ENCODE measurements at regions not wholly inside any gene's neighbourhood (a gene's known extent, or its start where the extent isn't known, plus 50 kb on each side); places are given as distances from the start of the nearest gene placed in this dataset.

DNA sequence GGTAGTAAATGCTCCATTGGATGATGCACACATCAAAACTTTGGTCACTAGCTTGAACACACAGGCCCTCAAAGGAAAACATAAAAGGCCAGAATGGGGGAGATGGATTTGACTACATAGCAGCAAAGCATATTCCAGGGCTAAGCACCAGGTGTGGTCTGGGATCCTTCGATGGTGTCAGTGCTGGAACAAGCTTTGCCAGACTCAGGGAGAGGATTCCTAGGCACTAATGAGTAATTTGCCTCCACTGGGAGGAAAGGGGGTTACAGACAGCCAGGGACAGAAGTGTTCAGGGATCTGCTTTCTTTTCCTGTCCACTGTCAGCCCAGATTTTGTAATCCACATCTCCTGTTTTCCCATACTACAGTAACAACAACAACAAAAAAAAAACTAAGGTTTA, 157.2 kb upstream of the OBI1 start:
- no peak overlapping the region for H3K4me3 ChIP-seq (ENCODE audit: insufficient read depth, low read depth, low read length)
- no peaks in the 10 kb centered on the region for H3K36me3 ChIP-seq (replicated peaks; ENCODE audit: control insufficient read depth, insufficient read depth, low read length)
- no peaks in the 10 kb centered on the region for H3K27me3 ChIP-seq (ENCODE audit: control insufficient read depth, insufficient read depth, low read length)
- DNase-seq, result no peak

DNA sequence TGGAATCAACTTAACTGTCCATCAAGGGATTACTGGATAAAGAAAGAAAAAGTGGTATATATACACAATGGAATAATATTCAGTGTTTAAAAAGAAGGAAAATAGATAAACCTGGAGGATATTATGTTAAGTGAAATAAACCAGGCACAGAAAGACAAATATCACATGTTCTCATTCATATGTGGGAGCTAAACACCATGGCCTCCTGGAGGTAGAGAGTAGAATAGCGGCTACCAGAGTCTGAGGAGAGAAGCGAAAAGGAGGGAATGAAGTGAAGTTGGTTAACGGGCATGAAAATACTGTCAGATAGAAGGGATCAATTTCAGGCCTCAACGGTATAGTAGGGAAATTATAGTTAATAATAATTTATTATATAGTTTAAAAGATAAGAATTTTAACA, 147.5 kb upstream of the OBI1 start:
- H3K36me3 ChIP-seq (replicated peaks; ENCODE audit: control insufficient read depth, insufficient read depth, low read length), result no peaks in the 10 kb centered on the region
- no peak overlapping the region for H3K4me3 ChIP-seq (ENCODE audit: insufficient read depth, low read depth, low read length)
- H3K27me3 ChIP-seq (ENCODE audit: control insufficient read depth, insufficient read depth, low read length), result no peaks in the 10 kb centered on the region
- DNase-seq, result no peak

DNA sequence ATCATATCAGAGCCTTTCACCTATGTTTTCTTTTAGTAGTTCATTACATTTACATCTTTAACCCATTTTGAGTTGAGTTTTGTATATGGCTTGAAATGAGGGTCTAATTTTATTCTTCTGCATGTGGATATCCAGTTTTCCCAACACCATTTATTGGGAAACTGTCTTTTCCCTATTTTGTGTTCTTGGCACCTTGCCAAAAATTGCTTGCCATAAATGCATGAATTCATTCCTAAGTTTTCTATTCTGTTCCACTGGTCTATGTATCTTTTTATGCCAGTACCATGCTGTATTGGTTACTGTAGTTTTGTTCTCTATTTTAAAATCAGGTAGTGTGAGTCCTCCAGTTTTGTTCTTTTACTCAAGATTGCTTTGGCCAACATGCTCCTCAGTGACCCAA, 144.0 kb upstream of the OBI1 start:
- no peak overlapping the region for H3K4me3 ChIP-seq (ENCODE audit: insufficient read depth, low read depth, low read length)
- no peaks in the 10 kb centered on the region for H3K36me3 ChIP-seq (replicated peaks; ENCODE audit: control insufficient read depth, insufficient read depth, low read length)
- no peaks in the 10 kb centered on the region for H3K27me3 ChIP-seq (ENCODE audit: control insufficient read depth, insufficient read depth, low read length)
- no peak for DNase-seq

DNA sequence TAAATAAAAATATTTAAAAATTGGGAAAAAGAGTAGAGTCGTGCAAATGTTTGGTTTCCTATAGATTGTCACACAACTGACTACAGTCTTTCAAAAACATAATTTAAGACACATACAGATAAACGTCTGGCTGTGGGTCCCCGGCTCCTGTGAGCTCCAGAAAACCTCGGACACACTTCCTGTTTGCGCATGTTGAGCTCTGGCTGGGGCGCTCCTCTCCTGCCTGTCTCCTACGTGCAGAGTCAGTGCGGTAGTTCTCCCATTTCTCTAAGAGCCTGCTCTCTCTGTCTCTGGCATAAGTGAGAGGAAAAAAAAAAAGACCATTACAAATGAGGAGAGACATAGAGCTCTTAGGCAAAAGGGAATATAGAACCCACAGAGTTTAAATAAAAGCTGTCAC, 128.2 kb upstream of the OBI1 start:
- H3K4me3 ChIP-seq (ENCODE audit: insufficient read depth, low read depth, low read length), result no peak overlapping the region
- no peaks in the 10 kb centered on the region for H3K27me3 ChIP-seq (ENCODE audit: control insufficient read depth, insufficient read depth, low read length)
- H3K36me3 ChIP-seq (replicated peaks; ENCODE audit: control insufficient read depth, insufficient read depth, low read length), result no peaks in the 10 kb centered on the region
- DNase-seq, result no peak

DNA sequence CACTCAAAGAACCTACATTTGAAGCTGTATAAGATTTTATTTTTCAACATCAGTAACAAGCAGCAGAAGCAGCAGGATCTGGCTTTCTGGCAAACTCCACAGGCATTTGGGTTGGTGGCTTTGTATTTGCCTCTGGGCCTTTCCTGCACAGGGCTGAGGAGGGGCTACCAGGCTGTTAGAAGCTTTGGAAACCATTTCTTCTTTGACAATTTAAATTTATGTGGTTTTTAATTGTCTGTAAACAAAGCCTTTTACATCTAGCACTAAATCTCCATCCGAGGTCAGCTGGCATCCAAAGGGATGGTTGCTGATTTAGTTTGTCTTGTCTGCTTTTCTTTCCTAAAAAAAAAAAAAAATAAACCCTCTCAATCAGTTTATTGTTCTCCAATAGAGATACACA, 127.5 kb upstream of the OBI1 start:
- no peaks in the 10 kb centered on the region for H3K36me3 ChIP-seq (replicated peaks; ENCODE audit: control insufficient read depth, insufficient read depth, low read length)
- H3K27me3 ChIP-seq (ENCODE audit: control insufficient read depth, insufficient read depth, low read length), result no peaks in the 10 kb centered on the region
- no peak for DNase-seq
- H3K4me3 ChIP-seq (ENCODE audit: insufficient read depth, low read depth, low read length), result no peak overlapping the region

DNA sequence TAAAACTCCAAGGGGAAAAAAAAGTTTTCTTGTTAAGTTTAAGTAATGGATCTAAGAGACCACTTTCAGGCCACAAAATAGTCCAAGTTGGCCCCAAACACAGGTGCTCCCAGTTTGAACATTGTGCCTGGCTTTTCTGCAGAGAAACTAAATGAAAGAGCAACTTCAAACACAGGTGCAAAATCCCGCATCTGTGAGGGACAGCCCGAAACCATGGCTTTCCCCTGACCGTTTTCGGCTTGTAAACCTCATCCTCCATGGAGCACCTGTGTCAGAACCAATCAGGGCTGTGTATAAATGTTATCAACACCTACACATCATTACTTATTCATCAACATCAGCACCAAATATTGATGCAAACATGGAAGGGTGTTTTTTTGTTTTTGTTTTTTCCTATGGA, 126.8 kb upstream of the OBI1 start:
- no peak overlapping the region for H3K4me3 ChIP-seq (ENCODE audit: insufficient read depth, low read depth, low read length)
- no peak for DNase-seq
- H3K27me3 ChIP-seq (ENCODE audit: control insufficient read depth, insufficient read depth, low read length), result no peaks in the 10 kb centered on the region
- H3K36me3 ChIP-seq (replicated peaks; ENCODE audit: control insufficient read depth, insufficient read depth, low read length), result no peaks in the 10 kb centered on the region

DNA sequence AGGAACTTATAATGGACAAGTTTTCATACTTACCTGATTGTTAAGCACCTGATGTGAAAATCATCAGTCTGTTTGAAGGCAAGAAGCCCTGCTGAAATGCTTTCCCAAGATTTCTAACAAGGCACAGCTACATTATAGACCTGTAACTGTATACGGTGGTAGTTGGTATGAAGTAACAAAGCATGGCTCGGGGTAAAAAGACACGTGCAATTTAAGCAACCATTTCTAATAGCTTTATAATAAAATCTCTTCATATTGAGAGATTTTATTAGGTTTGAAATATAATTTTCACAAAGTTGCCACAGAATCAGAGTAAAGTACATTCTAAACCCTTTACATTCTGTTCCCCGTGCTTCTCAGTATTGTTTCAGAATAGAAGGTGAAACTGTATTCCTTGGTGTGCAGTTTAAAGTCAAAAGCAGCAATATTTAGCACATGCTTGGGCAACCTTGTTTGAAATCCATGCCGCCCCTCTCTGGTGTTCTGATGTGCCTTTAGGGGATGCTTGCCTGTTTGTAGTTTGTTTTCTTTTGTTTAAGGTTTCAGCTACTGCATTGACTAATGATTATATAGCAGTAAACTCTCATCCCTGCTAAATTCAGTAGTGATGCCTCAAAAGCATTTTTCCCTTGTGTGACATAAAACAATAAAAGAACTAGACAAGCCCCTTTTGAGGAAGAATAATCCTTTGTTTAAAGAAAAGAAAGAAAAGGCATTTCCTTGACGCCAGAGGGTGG, 125.2 kb upstream of the OBI1 start:
- Histone ChIP-seq H3K36me3 (replicated peaks; ENCODE audit: control insufficient read depth, insufficient read depth, low read length) (no peaks in the 10 kb centered on the region), H3K27me3 (ENCODE audit: control insufficient read depth, insufficient read depth, low read length) (no peaks in the 10 kb centered on the region)
- no peak for DNase-seq

DNA sequence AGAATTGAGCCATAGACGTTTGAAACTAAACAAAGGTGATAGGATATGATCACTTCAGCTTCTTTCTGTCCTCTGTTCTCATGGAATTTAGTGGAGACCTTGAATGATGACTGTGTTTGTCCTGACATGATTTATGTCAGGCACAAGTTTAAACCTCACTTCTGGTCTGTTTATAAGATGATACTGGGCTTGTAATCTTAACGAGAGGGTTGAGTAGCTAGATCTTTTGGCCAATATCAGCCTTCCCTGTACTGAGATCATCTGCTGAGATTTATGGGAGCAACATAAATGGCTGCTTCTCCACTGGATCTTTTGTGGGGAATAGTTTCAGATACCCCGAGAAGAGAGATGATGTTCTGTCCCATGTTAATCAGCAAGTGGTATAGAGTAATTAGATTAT, 121.8 kb upstream of the OBI1 start:
- H3K4me3 ChIP-seq (ENCODE audit: insufficient read depth, low read depth, low read length), result no peak overlapping the region
- H3K36me3 ChIP-seq (replicated peaks; ENCODE audit: control insufficient read depth, insufficient read depth, low read length), result no peaks in the 10 kb centered on the region
- DNase-seq, result no peak
- no peaks in the 10 kb centered on the region for H3K27me3 ChIP-seq (ENCODE audit: control insufficient read depth, insufficient read depth, low read length)

More for the DNA sequence above, 125.2 kb upstream of the OBI1 start:
- no peak overlapping the region for H3K4me3 ChIP-seq (ENCODE audit: insufficient read depth, low read depth, low read length)

DNA sequence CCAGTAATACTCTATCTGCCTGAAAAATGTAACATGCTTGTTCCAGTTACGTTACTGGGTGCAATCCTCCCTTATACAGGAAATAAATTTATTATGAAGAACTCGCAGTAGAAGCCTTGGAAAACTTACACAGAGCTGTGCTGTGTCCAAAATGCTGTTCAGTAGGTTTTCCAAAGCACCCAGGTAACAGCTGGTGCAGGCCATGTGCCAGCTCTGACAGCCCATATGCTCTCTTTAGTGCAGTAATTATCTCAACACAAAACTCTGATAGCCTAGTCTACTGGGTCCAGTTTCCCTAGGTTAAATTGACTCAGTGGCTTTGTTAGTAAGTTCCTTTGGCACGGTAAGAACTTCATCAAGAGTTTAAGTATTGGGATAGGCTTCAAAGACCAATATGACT, 120.7 kb upstream of the OBI1 start:
- no peak overlapping the region for H3K4me3 ChIP-seq (ENCODE audit: insufficient read depth, low read depth, low read length)
- no peaks in the 10 kb centered on the region for H3K27me3 ChIP-seq (ENCODE audit: control insufficient read depth, insufficient read depth, low read length)
- H3K36me3 ChIP-seq (replicated peaks; ENCODE audit: control insufficient read depth, insufficient read depth, low read length), result no peaks in the 10 kb centered on the region
- DNase-seq, result no peak

DNA sequence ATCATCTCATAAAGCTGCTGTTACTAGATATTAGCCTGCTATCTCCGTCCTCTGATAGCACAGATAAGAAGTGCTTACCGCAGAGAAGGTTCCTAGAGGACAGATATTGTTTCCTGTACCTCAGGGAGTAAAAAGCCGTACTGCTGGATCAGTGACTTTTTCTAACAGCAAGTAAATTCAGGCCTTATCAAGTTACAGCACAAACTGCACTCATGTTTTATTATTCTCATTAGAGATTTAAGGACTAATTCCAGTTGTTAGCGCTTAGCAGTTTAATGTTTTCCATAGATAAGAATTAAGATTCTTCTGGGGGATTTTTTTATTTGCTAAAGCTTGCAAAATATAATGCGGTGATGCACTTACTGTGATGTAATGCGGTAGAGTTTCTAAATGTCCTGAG, 119.0 kb upstream of the OBI1 start:
- no peak for DNase-seq
- Histone ChIP-seq H3K36me3 (replicated peaks; ENCODE audit: control insufficient read depth, insufficient read depth, low read length) (no peaks in the 10 kb centered on the region), H3K27me3 (ENCODE audit: control insufficient read depth, insufficient read depth, low read length) (no peaks in the 10 kb centered on the region), H3K4me3 (ENCODE audit: insufficient read depth, low read depth, low read length) (no peak overlapping the region)

DNA sequence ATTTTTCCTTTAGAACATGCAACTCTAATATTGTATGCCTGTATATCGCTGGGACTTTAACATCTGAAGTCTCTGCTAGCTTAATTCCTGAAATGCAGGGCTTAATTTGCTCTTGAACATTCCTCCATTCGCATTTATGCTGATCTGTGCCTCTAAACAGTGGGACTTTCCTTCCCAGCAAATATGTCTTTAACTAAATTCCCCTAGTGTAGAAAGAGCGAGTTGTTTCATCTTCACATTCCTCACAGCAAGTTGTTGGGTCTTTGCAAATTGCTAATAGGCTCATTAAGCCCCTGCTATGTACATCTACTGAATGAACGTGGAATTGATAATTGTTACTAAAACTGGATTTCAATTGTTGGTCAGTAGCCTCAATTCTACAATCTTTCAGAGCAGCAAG, 118.4 kb upstream of the OBI1 start:
- Histone ChIP-seq H3K4me3 (ENCODE audit: insufficient read depth, low read depth, low read length) (no peak overlapping the region), H3K36me3 (replicated peaks; ENCODE audit: control insufficient read depth, insufficient read depth, low read length) (no peaks in the 10 kb centered on the region), H3K27me3 (ENCODE audit: control insufficient read depth, insufficient read depth, low read length) (no peaks in the 10 kb centered on the region)
- no peak for DNase-seq

DNA sequence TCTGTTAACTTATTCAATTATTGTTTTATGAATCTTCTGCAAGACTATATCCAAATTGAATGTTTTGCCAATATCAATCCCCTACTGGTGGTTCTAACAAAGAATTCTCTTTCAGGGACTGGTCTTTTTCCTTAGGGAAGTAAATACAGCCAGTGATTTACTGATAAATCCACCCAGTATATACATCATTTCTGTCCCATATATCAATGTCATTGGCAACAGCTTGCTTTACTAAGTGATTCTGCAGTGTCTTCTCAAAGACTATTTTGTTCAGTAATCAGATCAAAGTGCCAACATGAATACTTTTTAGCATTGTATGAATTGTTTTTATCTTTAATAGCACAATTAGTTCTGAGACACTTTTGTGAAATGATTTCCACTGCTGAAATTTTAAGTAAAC, 114.0 kb upstream of the OBI1 start:
- Histone ChIP-seq H3K27me3 (ENCODE audit: control insufficient read depth, insufficient read depth, low read length) (no peaks in the 10 kb centered on the region), H3K4me3 (ENCODE audit: insufficient read depth, low read depth, low read length) (no peak overlapping the region), H3K36me3 (replicated peaks; ENCODE audit: control insufficient read depth, insufficient read depth, low read length) (no peaks in the 10 kb centered on the region)
- no peak for DNase-seq

DNA sequence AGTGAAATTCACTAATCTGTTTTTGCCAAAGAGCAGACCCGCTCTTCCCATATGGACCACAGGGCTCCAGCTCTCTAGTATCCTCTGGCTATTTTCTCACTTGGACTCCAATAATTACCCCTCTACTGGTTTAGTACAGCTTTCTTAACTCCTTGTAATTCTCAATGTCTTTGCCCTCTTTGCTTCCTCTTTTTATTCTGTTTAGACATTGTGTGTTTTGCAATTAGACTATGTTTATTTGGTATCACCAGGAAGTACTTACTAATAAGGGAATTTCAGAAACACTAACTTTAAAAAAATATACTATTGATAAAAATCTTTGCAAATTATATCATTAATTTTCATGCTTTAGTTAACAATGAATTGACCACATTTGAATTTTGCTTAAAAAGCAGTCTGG, 111.6 kb upstream of the OBI1 start:
- DNase-seq, result no peak

DNA sequence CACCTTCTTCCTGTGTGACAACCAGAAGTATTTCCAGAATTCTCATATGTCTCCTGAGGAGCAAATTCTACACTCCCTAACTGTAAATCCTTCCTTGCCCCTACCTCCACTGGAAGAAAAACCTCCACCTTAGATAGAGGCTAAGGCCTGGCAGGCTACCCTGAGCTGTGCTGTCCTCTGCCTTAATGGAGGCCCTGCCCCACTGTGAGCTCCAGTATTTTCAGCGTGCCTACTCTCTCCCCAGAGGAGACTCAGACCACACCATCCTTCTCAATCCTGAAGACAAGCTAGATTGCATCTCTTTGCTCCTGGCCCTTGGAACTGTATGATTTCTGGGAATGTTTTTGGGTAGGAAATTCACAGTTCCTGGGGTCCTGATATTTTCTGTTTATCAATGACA, 110.0 kb upstream of the OBI1 start:
- H3K4me3 ChIP-seq (ENCODE audit: insufficient read depth, low read depth, low read length), result no peak overlapping the region
- no peaks in the 10 kb centered on the region for H3K36me3 ChIP-seq (replicated peaks; ENCODE audit: control insufficient read depth, insufficient read depth, low read length)
- DNase-seq, result no peak
- H3K27me3 ChIP-seq (ENCODE audit: control insufficient read depth, insufficient read depth, low read length), result no peaks in the 10 kb centered on the region

More for the DNA sequence above, 111.6 kb upstream of the OBI1 start:
- Histone ChIP-seq H3K27me3 (ENCODE audit: control insufficient read depth, insufficient read depth, low read length) (no peaks in the 10 kb centered on the region), H3K4me3 (ENCODE audit: insufficient read depth, low read depth, low read length) (no peak overlapping the region), H3K36me3 (replicated peaks; ENCODE audit: control insufficient read depth, insufficient read depth, low read length) (no peaks in the 10 kb centered on the region)

DNA sequence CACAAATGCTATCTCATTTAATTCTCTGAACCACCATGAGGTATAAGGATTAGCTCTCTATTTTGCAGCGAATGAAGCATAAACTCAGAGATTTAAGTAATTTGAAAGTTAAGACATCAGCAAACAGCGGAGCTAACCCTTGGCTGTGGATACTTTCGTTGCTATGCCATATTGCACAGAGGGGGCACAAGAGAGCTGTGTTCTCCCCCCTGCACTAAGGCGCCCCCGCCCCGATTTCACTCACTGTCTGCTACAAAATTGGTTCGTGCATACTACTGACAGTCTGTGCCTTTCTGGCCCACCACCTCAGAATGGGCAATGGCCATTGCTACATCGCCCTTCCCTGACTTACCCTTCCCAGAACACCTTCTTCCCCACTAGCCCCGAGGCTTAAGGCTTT, 105.7 kb upstream of the OBI1 start:
- Histone ChIP-seq H3K4me3 (ENCODE audit: insufficient read depth, low read depth, low read length) (no peak overlapping the region), H3K36me3 (replicated peaks; ENCODE audit: control insufficient read depth, insufficient read depth, low read length) (no peaks in the 10 kb centered on the region), H3K27me3 (ENCODE audit: control insufficient read depth, insufficient read depth, low read length) (no peaks in the 10 kb centered on the region)
- peak; percentile 41 for DNase-seq

DNA sequence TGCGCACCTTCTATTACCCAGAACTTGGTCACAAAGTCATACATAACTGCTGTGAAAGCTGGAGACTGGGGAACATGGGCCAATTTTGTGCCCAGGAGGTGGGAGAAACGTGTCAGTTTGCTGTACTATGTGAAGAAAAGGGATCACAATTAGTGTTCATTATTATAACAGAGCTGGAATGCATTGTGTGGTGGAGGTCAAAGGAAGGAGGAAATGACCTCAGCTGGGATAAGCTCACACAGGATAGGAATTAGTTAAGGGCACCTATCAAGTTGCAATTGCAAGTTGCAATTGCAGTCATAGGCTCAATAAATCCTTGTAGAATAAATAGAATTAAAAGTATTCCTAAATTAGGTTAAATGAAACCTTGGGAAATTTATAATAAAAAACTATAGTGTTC, 103.9 kb upstream of the OBI1 start:
- Histone ChIP-seq H3K27me3 (ENCODE audit: control insufficient read depth, insufficient read depth, low read length) (no peaks in the 10 kb centered on the region), H3K4me3 (ENCODE audit: insufficient read depth, low read depth, low read length) (no peak overlapping the region)

More for the DNA sequence above, 103.9 kb upstream of the OBI1 start:
- no peaks in the 10 kb centered on the region for H3K36me3 ChIP-seq (replicated peaks; ENCODE audit: control insufficient read depth, insufficient read depth, low read length)
- DNase-seq, result no peak
